Erythroblast (primary cell): ENCODE measurements at regions not wholly inside any gene's neighbourhood (a gene's known extent, or its start where the extent isn't known, plus 50 kb on each side); places are given as distances from the start of the nearest gene placed in this dataset.

Experiments used
- GATA1 ChIP-seq: IDR thresholded peaks from 2 replicates; pipeline ENCODE4 v1.6.1; 2011; ENCODE audit warnings: low read depth, mild to moderate bottlenecking, control low read depth, low read length, moderate library complexity
- POLR2A ChIP-seq: IDR thresholded peaks from 2 replicates; pipeline ENCODE4 v1.6.1; 2011; ENCODE audit warnings: mild to moderate bottlenecking, low read length

DNA sequence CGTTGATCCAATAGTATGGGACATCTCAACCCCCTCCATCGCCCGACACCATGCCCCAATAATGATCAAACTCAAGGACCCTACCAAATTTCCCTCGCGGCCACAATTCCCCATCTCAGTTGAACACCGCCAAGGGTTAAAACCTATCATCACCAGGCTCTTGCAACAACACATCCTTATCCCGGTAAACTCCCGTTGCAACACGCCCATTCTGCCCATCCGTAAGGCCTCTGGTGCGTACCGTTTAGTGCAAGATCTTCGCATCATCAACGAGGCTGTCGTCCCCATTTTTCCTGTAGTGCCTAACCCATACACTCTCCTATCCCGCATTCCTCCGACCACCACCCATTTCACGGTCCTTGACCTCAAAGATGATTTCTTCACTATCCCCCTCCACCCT lies 960.5 kb downstream of the RPA4 start:
- TF ChIP-seq POLR2A (no peak), GATA1 (no peak)
